ELF-1 (cell line): ENCODE measurements at regions not wholly inside any gene's neighbourhood (a gene's known extent, or its start where the extent isn't known, plus 50 kb on each side); places are given as distances from the start of the nearest gene placed in this dataset.
"Not testable (repeated sequence)": the region's sequence is repeated elsewhere in the genome, so short reads cannot be mapped to it uniquely, and the experiment has no call there.

Experiments used
- DNase-seq: peaks from one replicate; pipeline ENCODE4 v3.0.0-alpha.2; 2016; ENCODE audit warnings: low read depth, low spot score

GRCh38 chr5:161036296-161036695 is 184.3 kb upstream of the ATP10B start:
- no peak for DNase-seq

GRCh38 chr5:161034451-161034850 is 182.4 kb upstream of the ATP10B start:
- no peak for DNase-seq

- DNase-seq, result no peak
These were observed 178.2 kb upstream of the ATP10B start for GRCh38 chr5:161030229-161030628.

- no peak for DNase-seq
These were observed 175.8 kb upstream of the ATP10B start for GRCh38 chr5:161027763-161028162.

GRCh38 chr5:161023551-161023950 is 171.5 kb upstream of the ATP10B start:
- DNase-seq, result no peak

- no peak for DNase-seq
These were observed 170.1 kb upstream of the ATP10B start for GRCh38 chr5:161022151-161022550.

- DNase-seq, result no peak
These were observed 157.8 kb upstream of the ATP10B start for GRCh38 chr5:161009817-161010216.

- DNase-seq, result no peak
These were observed 157.2 kb upstream of the ATP10B start for GRCh38 chr5:161009194-161009593.

GRCh38 chr5:161007879-161008278 is 155.9 kb upstream of the ATP10B start:
- DNase-seq, result no peak

GRCh38 chr5:161002571-161003074 is 150.6 kb upstream of the ATP10B start:
- DNase-seq, result no peak

GRCh38 chr5:161001604-161002003 is 149.6 kb upstream of the ATP10B start:
- no peak for DNase-seq

- not testable (repeated sequence) for DNase-seq
These were observed 149.1 kb upstream of the ATP10B start for GRCh38 chr5:161001142-161001541.

GRCh38 chr5:160991205-160991604 is 139.2 kb upstream of the ATP10B start:
- DNase-seq, result no peak

GRCh38 chr5:160979385-160979784 is 127.4 kb upstream of the ATP10B start:
- DNase-seq, result no peak

GRCh38 chr5:160978944-160979343 is 126.9 kb upstream of the ATP10B start:
- DNase-seq, result no peak

- peak; percentile 41 for DNase-seq
These were observed 124.2 kb upstream of the ATP10B start for GRCh38 chr5:160976181-160976580.

GRCh38 chr5:160970605-160971191 is 118.7 kb upstream of the ATP10B start:
- no peak for DNase-seq

GRCh38 chr5:160969645-160970044 is 117.6 kb upstream of the ATP10B start:
- DNase-seq, result no peak

GRCh38 chr5:160968480-160968879 is 116.5 kb upstream of the ATP10B start:
- DNase-seq, result no peak

- no peak for DNase-seq
These were observed 114.9 kb upstream of the ATP10B start for GRCh38 chr5:160966921-160967320.

GRCh38 chr5:160961761-160962160 is 109.8 kb upstream of the ATP10B start:
- DNase-seq, result no peak

GRCh38 chr5:160961038-160961437 is 109.0 kb upstream of the ATP10B start:
- no peak for DNase-seq

GRCh38 chr5:160960592-160960991 is 108.6 kb upstream of the ATP10B start:
- no peak for DNase-seq

- no peak for DNase-seq
These were observed 107.8 kb upstream of the ATP10B start for GRCh38 chr5:160959804-160960203.
